ENCODE measurements at regions not wholly inside any gene's neighbourhood (a gene's known extent, or its start where the extent isn't known, plus 50 kb on each side); places are given as distances from the start of the nearest gene placed in this dataset.

GRCh38 chr22:48393885-48394284 is 1433.8 kb downstream of the BRD1 start:
- DNase-seq (ENCODE audit: low read depth in 1 of 2, low spot score in 1 of 2) = no peak
- H3K36me3 ChIP-seq = no peaks in the 10 kb centered on the region
- H3K27ac ChIP-seq = no peak overlapping the region
- H3K27me3 ChIP-seq = no peaks in the 10 kb centered on the region
- H3K9me3 ChIP-seq (ENCODE audit: low read depth) = no peaks in the 10 kb centered on the region
- no peak overlapping the region for H3K4me3 ChIP-seq
- no peaks in the 10 kb centered on the region for H3K4me1 ChIP-seq (ENCODE audit: low read depth)
- no peak for TF ChIP-seq CTCF (IDR thresholded peaks at IDR 0.05; ENCODE audit: low read depth, low read length)

- H3K4me1 ChIP-seq (ENCODE audit: low read depth) = no peaks in the 10 kb centered on the region
- no peaks in the 10 kb centered on the region for H3K9me3 ChIP-seq (ENCODE audit: low read depth)
- no peaks in the 10 kb centered on the region for H3K27me3 ChIP-seq
- H3K4me3 ChIP-seq = no peak overlapping the region
- no peak overlapping the region for H3K27ac ChIP-seq
- H3K36me3 ChIP-seq = no peaks in the 10 kb centered on the region
- TF ChIP-seq CTCF (IDR thresholded peaks at IDR 0.05; ENCODE audit: low read depth, low read length) = no peak
- DNase-seq (ENCODE audit: low read depth in 1 of 2, low spot score in 1 of 2) = no peak
Observed at GRCh38 chr22:48393041-48393370, 1434.7 kb downstream of the BRD1 start.

GRCh38 chr22:48391820-48392219 is 1435.9 kb downstream of the BRD1 start:
- no peak overlapping the region for H3K27ac ChIP-seq
- no peak for TF ChIP-seq CTCF (IDR thresholded peaks at IDR 0.05; ENCODE audit: low read depth, low read length)
- no peak for DNase-seq (ENCODE audit: low read depth in 1 of 2, low spot score in 1 of 2)
- H3K9me3 ChIP-seq (ENCODE audit: low read depth) = no peaks in the 10 kb centered on the region
- no peaks in the 10 kb centered on the region for H3K27me3 ChIP-seq
- no peaks in the 10 kb centered on the region for H3K4me1 ChIP-seq (ENCODE audit: low read depth)
- no peak overlapping the region for H3K4me3 ChIP-seq
- no peaks in the 10 kb centered on the region for H3K36me3 ChIP-seq

GRCh38 chr22:48391171-48391711 is 1436.4 kb downstream of the BRD1 start:
- Histone ChIP-seq H3K9me3 (ENCODE audit: low read depth) (no peaks in the 10 kb centered on the region), H3K36me3 (no peaks in the 10 kb centered on the region), H3K27me3 (no peaks in the 10 kb centered on the region), H3K4me3 (no peak overlapping the region), H3K4me1 (ENCODE audit: low read depth) (no peaks in the 10 kb centered on the region), H3K27ac (no peak overlapping the region)
- no peak for DNase-seq (ENCODE audit: low read depth in 1 of 2, low spot score in 1 of 2)
- TF ChIP-seq CTCF (IDR thresholded peaks at IDR 0.05; ENCODE audit: low read depth, low read length) = no peak

GRCh38 chr22:48389916-48390315 is 1437.8 kb downstream of the BRD1 start:
- Histone ChIP-seq H3K9me3 (ENCODE audit: low read depth) (no peaks in the 10 kb centered on the region), H3K4me1 (ENCODE audit: low read depth) (no peaks in the 10 kb centered on the region), H3K27me3 (no peaks in the 10 kb centered on the region), H3K27ac (no peak overlapping the region), H3K36me3 (no peaks in the 10 kb centered on the region), H3K4me3 (no peak overlapping the region)
- no peak for TF ChIP-seq CTCF (IDR thresholded peaks at IDR 0.05; ENCODE audit: low read depth, low read length)
- DNase-seq (ENCODE audit: low read depth in 1 of 2, low spot score in 1 of 2) = no peak

- no peak overlapping the region for H3K27ac ChIP-seq
- H3K4me1 ChIP-seq (ENCODE audit: low read depth) = no peaks in the 10 kb centered on the region
- no peaks in the 10 kb centered on the region for H3K36me3 ChIP-seq
- no peak overlapping the region for H3K4me3 ChIP-seq
- H3K9me3 ChIP-seq (ENCODE audit: low read depth) = no peaks in the 10 kb centered on the region
- no peaks in the 10 kb centered on the region for H3K27me3 ChIP-seq
- no peak for TF ChIP-seq CTCF (IDR thresholded peaks at IDR 0.05; ENCODE audit: low read depth, low read length)
- no peak for DNase-seq (ENCODE audit: low read depth in 1 of 2, low spot score in 1 of 2)
Observed at GRCh38 chr22:48382197-48382596, 1445.5 kb downstream of the BRD1 start.
